Neutrophil (primary cell): ENCODE measurements at regions not wholly inside any gene's neighbourhood (a gene's known extent, or its start where the extent isn't known, plus 50 kb on each side); places are given as distances from the start of the nearest gene placed in this dataset.

ENCODE experiments used
- H3K27ac ChIP-seq: fragments of 200-600 bp; sonication (generic); 2 replicates; pipeline ENCODE4 v1.5.1; 2016; ENCODE audit warnings: mild to moderate bottlenecking, moderate library complexity
- H3K27me3 ChIP-seq: fragments of 200-600 bp; sonication (generic); 2 replicates; pipeline ENCODE4 v1.6.0; 2016; ENCODE audit warnings: mild to moderate bottlenecking
- H3K36me3 ChIP-seq: fragments of 200-600 bp; sonication (generic); 2 replicates; pipeline ENCODE4 v1.5.1; 2017
- H3K4me1 ChIP-seq, 2 experiments: fragments of 200-600 bp in 1 of 2; sonication (generic) in 1 of 2; 1 replicate in 1 of 2; 2 replicates in 1 of 2; pipeline versions ENCODE4 v1.5.1 to v1.6.1; 2013 to 2016; ENCODE audit warnings: low read depth in 1 of 2, low read length in 1 of 2, mild to moderate bottlenecking in 1 of 2, moderate library complexity in 1 of 2; ENCODE audit not compliant: control insufficient read depth in 1 of 2, insufficient read depth in 1 of 2
- H3K4me3 ChIP-seq, 2 experiments: fragments of 200-600 bp in 1 of 2; sonication (generic) in 1 of 2; 1 replicate in 1 of 2; 2 replicates in 1 of 2; pipeline ENCODE4 v1.5.1; 2013 to 2016; ENCODE audit warnings: low read depth in 1 of 2, low read length in 1 of 2, mild to moderate bottlenecking in 1 of 2, moderate library complexity in 1 of 2
- H3K9me3 ChIP-seq: fragments of 200-600 bp; sonication (generic); 2 replicates; pipeline ENCODE4 v1.5.1; 2016
- CTCF ChIP-seq: fragments of 200-600 bp; sonication (generic); IDR thresholded peaks from 2 replicates; pipeline ENCODE4 v1.5.1; 2016; ENCODE audit warnings: antibody characterized with exemption

- Histone ChIP-seq H3K4me3 (no peak overlapping the region), H3K9me3 (no peaks in the 10 kb centered on the region), H3K27me3 (no peaks in the 10 kb centered on the region), H3K36me3 (no peaks in the 10 kb centered on the region), H3K4me1 (no peaks in the 10 kb centered on the region), H3K27ac (no peak overlapping the region)
- TF ChIP-seq CTCF, result no peak
Measured at GRCh38 chr5:125826214-125826613, 597.0 kb upstream of the GRAMD2B start.

GRCh38 chr5:125829349-125829748, 593.9 kb upstream of the GRAMD2B start:
- Histone ChIP-seq H3K9me3 (no peaks in the 10 kb centered on the region), H3K27ac (no peak overlapping the region), H3K4me3 (no peak overlapping the region), H3K36me3 (no peaks in the 10 kb centered on the region), H3K4me1 (no peaks in the 10 kb centered on the region), H3K27me3 (no peaks in the 10 kb centered on the region)
- no peak for TF ChIP-seq CTCF

- Histone ChIP-seq H3K27ac (no peak overlapping the region), H3K27me3 (no peaks in the 10 kb centered on the region), H3K4me3 (no peak overlapping the region), H3K36me3 (no peaks in the 10 kb centered on the region), H3K9me3 (no peaks in the 10 kb centered on the region), H3K4me1 (no peaks in the 10 kb centered on the region)
- no peak for TF ChIP-seq CTCF
Measured at GRCh38 chr5:125833398-125833797, 589.8 kb upstream of the GRAMD2B start.

- no peaks in the 10 kb centered on the region for H3K27me3 ChIP-seq
- H3K9me3 ChIP-seq, result no peaks in the 10 kb centered on the region
- no peaks in the 10 kb centered on the region for H3K4me1 ChIP-seq
- no peaks in the 10 kb centered on the region for H3K36me3 ChIP-seq
- no peak overlapping the region for H3K27ac ChIP-seq
- no peak overlapping the region for H3K4me3 ChIP-seq
- no peak for TF ChIP-seq CTCF
Measured at GRCh38 chr5:125834438-125835115, 588.6 kb upstream of the GRAMD2B start.

GRCh38 chr5:125835293-125836172, 587.7 kb upstream of the GRAMD2B start:
- TF ChIP-seq CTCF, result no peak
- Histone ChIP-seq H3K4me3 (no peak overlapping the region), H3K27ac (no peak overlapping the region)

More at GRCh38 chr5:125835293-125836172, 587.7 kb upstream of the GRAMD2B start:
- Histone ChIP-seq H3K9me3 (peaks cover 2% of the 10 kb centered on the region), H3K36me3 (no peaks in the 10 kb centered on the region), H3K4me1 (no peaks in the 10 kb centered on the region), H3K27me3 (no peaks in the 10 kb centered on the region)
